Activated naive CD8-positive, alpha-beta T cell treated with anti-CD3 and anti-CD28 coated beads, Interleukin-2, amount 10 ng/mL, durations not matched to agents 7 days and 5 days (primary cell): ENCODE measurements at regions not wholly inside any gene's neighbourhood (a gene's known extent, or its start where the extent isn't known, plus 50 kb on each side); places are given as distances from the start of the nearest gene placed in this dataset.
"Not testable (repeated sequence)": the region's sequence is repeated elsewhere in the genome, so short reads cannot be mapped to it uniquely, and the experiment has no call there.

Experiments
- ATAC-seq: fragments of 150-1000 bp; cut with Tn5 transposase; one replicate; pipeline ENCODE4 v1.10.0; 2021; ENCODE audit warnings: low read depth, moderate library complexity
- POLR2A ChIA-PET: fragments of 350-600 bp; sonication (Branson Sonifier 250); formaldehyde crosslinking; loops from one replicate; lab custom pipeline; 2021; ENCODE audit warnings: antibody characterized with exemption; lab: Charles Lee
- DNase-seq: peaks from one replicate; pipeline ENCODE4 v3.0.0; 2021
- H3K27ac Mint-ChIP-seq: one replicate; pipeline ENCODE4 v1.8.0; 2022; ENCODE audit warnings: mild to moderate bottlenecking, mixed read lengths
- H3K27me3 Mint-ChIP-seq: one replicate; pipeline ENCODE4 v1.8.0; 2022; ENCODE audit warnings: mild to moderate bottlenecking, moderate library complexity, mixed read lengths
- H3K36me3 Mint-ChIP-seq: one replicate; pipeline ENCODE4 v1.8.0; 2021; ENCODE audit warnings: mild to moderate bottlenecking, mixed read lengths
- H3K4me1 Mint-ChIP-seq: one replicate; pipeline ENCODE4 v1.8.0; 2021; ENCODE audit warnings: mixed read lengths
- H3K4me3 Mint-ChIP-seq: one replicate; pipeline ENCODE4 v1.8.0; 2022; ENCODE audit warnings: mild to moderate bottlenecking, moderate library complexity, mixed read lengths
- H3K9me3 Mint-ChIP-seq: one replicate; pipeline ENCODE4 v1.8.0; 2021; ENCODE audit warnings: mixed read lengths

- H3K27ac Mint-ChIP-seq = no peak overlapping the region
- POLR2A ChIA-PET = no interaction called here
- H3K36me3 Mint-ChIP-seq = no peaks in the 10 kb centered on the region
- DNase-seq (no peak), ATAC-seq (no peak)
- H3K9me3 Mint-ChIP-seq = no peaks in the 10 kb centered on the region
- no peaks in the 10 kb centered on the region for H3K4me1 Mint-ChIP-seq
- H3K4me3 Mint-ChIP-seq = no peak overlapping the region
- no peaks in the 10 kb centered on the region for H3K27me3 Mint-ChIP-seq
These were observed 454.3 kb upstream of the SPTLC3 start for GRCh38 chr20:12554426-12554825.

GRCh38 chr20:12555369-12555768 is 453.4 kb upstream of the SPTLC3 start:
- POLR2A ChIA-PET = no interaction called here
- Mint-ChIP-seq H3K36me3 (no peaks in the 10 kb centered on the region), H3K27ac (no peak overlapping the region), H3K4me1 (no peaks in the 10 kb centered on the region), H3K9me3 (no peaks in the 10 kb centered on the region), H3K4me3 (no peak overlapping the region), H3K27me3 (no peaks in the 10 kb centered on the region)
- no peak for ATAC-seq
- DNase-seq = no peak

GRCh38 chr20:12555849-12556248 is 452.9 kb upstream of the SPTLC3 start:
- POLR2A ChIA-PET, DNase-seq, H3K36me3 Mint-ChIP-seq, H3K4me3 Mint-ChIP-seq, H3K27ac Mint-ChIP-seq, ATAC-seq, H3K27me3 Mint-ChIP-seq, H3K4me1 Mint-ChIP-seq, H3K9me3 Mint-ChIP-seq: not testable (repeated sequence)

- Mint-ChIP-seq H3K27ac (no peak overlapping the region), H3K4me3 (no peak overlapping the region), H3K9me3 (peaks cover under 1% of the 10 kb centered on the region), H3K4me1 (no peaks in the 10 kb centered on the region), H3K27me3 (no peaks in the 10 kb centered on the region), H3K36me3 (no peaks in the 10 kb centered on the region)
- no peak for DNase-seq
- no peak for ATAC-seq
- POLR2A ChIA-PET = no interaction called here
These were observed 451.5 kb upstream of the SPTLC3 start for GRCh38 chr20:12557224-12557623.

- POLR2A ChIA-PET = no interaction called here
- Mint-ChIP-seq H3K27me3 (no peaks in the 10 kb centered on the region), H3K9me3 (peaks cover 6% of the 10 kb centered on the region), H3K27ac (no peak overlapping the region), H3K4me1 (no peaks in the 10 kb centered on the region), H3K4me3 (no peak overlapping the region), H3K36me3 (no peaks in the 10 kb centered on the region)
- DNase-seq (no peak), ATAC-seq (no peak)
These were observed 443.8 kb upstream of the SPTLC3 start for GRCh38 chr20:12564979-12565378.

DNA sequence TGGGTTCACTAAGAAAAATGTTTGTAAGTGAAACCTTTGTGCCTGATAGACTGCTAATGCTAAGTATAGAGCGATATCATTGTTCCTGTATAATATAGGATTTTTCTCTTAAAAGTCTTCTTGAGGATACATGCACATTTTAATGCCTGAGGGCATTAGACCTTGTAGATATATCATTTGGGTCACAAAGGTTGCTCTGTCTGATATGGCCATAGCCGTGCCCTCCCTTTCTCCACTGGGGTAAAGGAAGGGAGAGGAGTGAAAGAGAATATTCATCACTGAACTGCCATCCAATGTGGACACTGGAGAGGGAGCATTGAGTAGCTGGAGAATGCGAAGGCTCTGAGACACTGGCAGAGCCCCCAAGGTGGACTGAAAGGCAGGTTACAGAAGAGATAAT is 442.2 kb upstream of the SPTLC3 start:
- DNase-seq = no peak
- ATAC-seq = no peak
- no peak overlapping the region for H3K4me3 Mint-ChIP-seq
- no peaks in the 10 kb centered on the region for H3K4me1 Mint-ChIP-seq
- no peaks in the 10 kb centered on the region for H3K27me3 Mint-ChIP-seq
- peaks cover 6% of the 10 kb centered on the region for H3K9me3 Mint-ChIP-seq
- POLR2A ChIA-PET = no interaction called here
- no peaks in the 10 kb centered on the region for H3K36me3 Mint-ChIP-seq
- no peak overlapping the region for H3K27ac Mint-ChIP-seq

DNA sequence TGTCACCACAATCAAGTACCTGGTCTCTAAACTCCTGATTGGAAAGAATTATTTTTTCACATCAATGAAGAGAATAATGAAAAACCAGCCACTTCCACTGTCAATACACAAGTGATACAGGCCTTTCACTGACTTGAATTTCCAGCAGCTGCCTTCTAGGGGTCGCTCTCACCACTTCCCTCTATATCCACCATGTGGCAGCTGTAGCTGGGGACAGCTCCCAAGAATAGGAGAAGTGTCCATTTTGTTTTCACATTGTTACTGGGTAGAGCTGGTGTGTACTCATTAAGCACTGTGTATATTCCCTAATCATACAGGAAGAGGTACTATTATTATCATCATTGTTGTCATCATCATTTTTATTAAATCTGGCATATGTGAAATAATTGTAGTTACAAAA is 438.4 kb upstream of the SPTLC3 start:
- Mint-ChIP-seq H3K4me3 (no peak overlapping the region), H3K9me3 (peaks cover 2% of the 10 kb centered on the region), H3K36me3 (no peaks in the 10 kb centered on the region), H3K27ac (no peak overlapping the region), H3K4me1 (no peaks in the 10 kb centered on the region), H3K27me3 (no peaks in the 10 kb centered on the region)
- ATAC-seq (no peak), DNase-seq (no peak)
- POLR2A ChIA-PET = no interaction called here

DNA sequence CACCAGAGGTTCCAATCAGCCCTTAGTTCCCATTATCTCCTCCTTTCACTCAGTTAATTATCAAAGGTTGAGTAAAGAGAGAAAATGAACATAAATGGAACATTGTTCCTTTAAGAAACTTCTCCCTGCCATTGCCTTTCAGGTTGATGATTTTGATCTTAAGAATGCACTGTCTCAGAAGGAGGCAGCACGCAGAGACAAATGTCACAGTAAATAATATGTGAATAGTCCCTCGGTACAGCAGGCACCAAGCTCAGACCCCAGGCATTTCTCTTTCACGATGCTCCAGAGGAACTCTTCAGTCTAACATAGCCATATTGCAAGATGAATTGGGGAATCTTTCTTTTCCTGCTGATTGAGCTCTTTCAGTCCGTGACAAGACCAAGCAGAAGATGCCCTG is 435.3 kb upstream of the SPTLC3 start:
- H3K36me3 Mint-ChIP-seq = no peaks in the 10 kb centered on the region
- no peak overlapping the region for H3K4me3 Mint-ChIP-seq
- no peaks in the 10 kb centered on the region for H3K4me1 Mint-ChIP-seq
- no peak overlapping the region for H3K27ac Mint-ChIP-seq
- POLR2A ChIA-PET = no interaction called here
- ATAC-seq = no peak
- H3K9me3 Mint-ChIP-seq = peaks cover 4% of the 10 kb centered on the region
- no peak for DNase-seq
- no peaks in the 10 kb centered on the region for H3K27me3 Mint-ChIP-seq

GRCh38 chr20:12575352-12576095 is 433.2 kb upstream of the SPTLC3 start:
- DNase-seq = no peak
- no peak for ATAC-seq
- Mint-ChIP-seq H3K4me3 (no peak overlapping the region), H3K27me3 (no peaks in the 10 kb centered on the region), H3K4me1 (no peaks in the 10 kb centered on the region), H3K9me3 (peaks cover 1% of the 10 kb centered on the region), H3K36me3 (no peaks in the 10 kb centered on the region), H3K27ac (no peak overlapping the region)
- POLR2A ChIA-PET = no interaction called here

DNA sequence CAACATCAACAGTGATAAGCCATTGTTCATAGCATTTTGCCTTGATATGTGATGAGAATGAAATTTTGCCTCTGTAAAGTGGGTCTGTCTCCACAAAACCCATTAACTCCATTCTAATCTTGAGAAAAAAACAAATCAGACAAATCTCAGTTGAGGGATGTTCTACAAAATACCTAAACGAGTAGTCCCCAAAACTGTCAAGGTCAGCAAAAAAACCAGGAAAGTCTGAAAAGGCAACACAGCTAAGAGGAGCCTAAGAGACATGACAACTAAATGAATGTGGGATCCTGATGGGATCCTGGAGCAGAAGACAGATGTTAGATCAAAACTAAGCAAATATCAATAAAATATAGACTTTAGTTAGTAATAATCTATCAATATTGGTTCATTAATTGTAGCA is 431.6 kb upstream of the SPTLC3 start:
- H3K4me3 Mint-ChIP-seq = no peak overlapping the region
- DNase-seq (no peak), ATAC-seq (no peak)
- peaks cover 3% of the 10 kb centered on the region for H3K9me3 Mint-ChIP-seq
- no peak overlapping the region for H3K27ac Mint-ChIP-seq
- H3K36me3 Mint-ChIP-seq = no peaks in the 10 kb centered on the region
- H3K27me3 Mint-ChIP-seq = no peaks in the 10 kb centered on the region
- no peaks in the 10 kb centered on the region for H3K4me1 Mint-ChIP-seq
- POLR2A ChIA-PET = no interaction called here

- Mint-ChIP-seq H3K27ac (no peak overlapping the region), H3K36me3 (no peaks in the 10 kb centered on the region), H3K4me1 (no peaks in the 10 kb centered on the region), H3K4me3 (no peak overlapping the region), H3K9me3 (peaks cover 5% of the 10 kb centered on the region), H3K27me3 (no peaks in the 10 kb centered on the region)
- DNase-seq (no peak), ATAC-seq (no peak)
- POLR2A ChIA-PET = no interaction called here
These were observed 427.0 kb upstream of the SPTLC3 start for GRCh38 chr20:12581644-12582289.

- H3K27ac Mint-ChIP-seq, H3K9me3 Mint-ChIP-seq, POLR2A ChIA-PET, H3K36me3 Mint-ChIP-seq, H3K4me3 Mint-ChIP-seq, ATAC-seq, H3K4me1 Mint-ChIP-seq, DNase-seq, H3K27me3 Mint-ChIP-seq: not testable (repeated sequence)
These were observed 426.1 kb upstream of the SPTLC3 start for GRCh38 chr20:12582710-12583109.

DNA sequence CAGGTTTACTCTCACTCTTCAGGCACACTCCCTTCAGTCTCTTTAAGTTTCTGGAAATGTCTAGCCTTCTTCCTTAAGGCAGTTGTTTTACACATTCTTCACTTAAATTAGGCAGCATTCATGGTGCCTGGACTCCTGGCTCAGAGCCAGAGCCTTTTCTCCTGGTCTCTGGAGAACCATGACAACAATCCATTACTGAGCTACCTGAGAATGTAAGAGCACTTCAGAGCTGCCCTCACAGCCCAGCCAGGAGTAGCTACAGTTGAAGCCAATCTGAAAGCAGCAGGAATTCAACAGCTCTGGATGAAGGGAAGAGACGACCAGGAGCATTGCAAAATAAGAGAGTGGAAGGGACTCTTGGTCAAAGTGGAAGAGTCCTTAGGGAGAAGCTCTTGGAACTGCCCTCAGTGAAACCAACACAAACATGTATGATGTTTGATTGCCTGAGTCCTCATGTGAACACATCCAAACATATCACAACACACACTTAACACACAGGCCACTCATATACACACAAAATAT is 416.8 kb upstream of the SPTLC3 start:
- Mint-ChIP-seq H3K36me3 (no peaks in the 10 kb centered on the region), H3K27me3 (no peaks in the 10 kb centered on the region), H3K27ac (no peak overlapping the region), H3K4me3 (no peak overlapping the region), H3K9me3 (peaks cover 5% of the 10 kb centered on the region), H3K4me1 (no peaks in the 10 kb centered on the region)
- POLR2A ChIA-PET = no interaction called here
- DNase-seq (no peak), ATAC-seq (no peak)

- no peak overlapping the region for H3K27ac Mint-ChIP-seq
These were observed 416.0 kb upstream of the SPTLC3 start for GRCh38 chr20:12592756-12593155.

More at GRCh38 chr20:12592756-12593155, 416.0 kb upstream of the SPTLC3 start:
- POLR2A ChIA-PET = no interaction called here
- Mint-ChIP-seq H3K4me3 (no peak overlapping the region), H3K9me3 (peaks cover 5% of the 10 kb centered on the region), H3K36me3 (no peaks in the 10 kb centered on the region), H3K4me1 (no peaks in the 10 kb centered on the region), H3K27me3 (no peaks in the 10 kb centered on the region)
- no peak for DNase-seq
- no peak for ATAC-seq
